GM19351 (cell line): ENCODE measurements at regions not wholly inside any gene's neighbourhood (a gene's known extent, or its start where the extent isn't known, plus 50 kb on each side); places are given as distances from the start of the nearest gene placed in this dataset.
A peak's percentile ranks its signal among the peaks of the same experiment; 100 is the strongest.
"Not testable (repeated sequence)": the region's sequence is repeated elsewhere in the genome, so short reads cannot be mapped to it uniquely, and the experiment has no call there.

ENCODE experiments used
- ATAC-seq: cut with Tn5 transposase; IDR thresholded peaks from one replicate; pipeline ENCODE4 v1.9.1; 2021; ENCODE audit warnings: mild to moderate bottlenecking, moderate library complexity; ENCODE audit not compliant: unreplicated experiment

- no peak for ATAC-seq
Observed at GRCh38 chr5:13350767-13351166, 593.7 kb downstream of the DNAH5 start.

GRCh38 chr5:13348568-13348967 lies 595.9 kb downstream of the DNAH5 start:
- no peak for ATAC-seq

- ATAC-seq = no peak
Observed at GRCh38 chr5:13346401-13346800, 598.1 kb downstream of the DNAH5 start.

GRCh38 chr5:13339093-13339492 lies 605.4 kb downstream of the DNAH5 start:
- ATAC-seq = no peak

- not testable (repeated sequence) for ATAC-seq
Observed at GRCh38 chr5:13335026-13335425, 609.5 kb downstream of the DNAH5 start.

DNA sequence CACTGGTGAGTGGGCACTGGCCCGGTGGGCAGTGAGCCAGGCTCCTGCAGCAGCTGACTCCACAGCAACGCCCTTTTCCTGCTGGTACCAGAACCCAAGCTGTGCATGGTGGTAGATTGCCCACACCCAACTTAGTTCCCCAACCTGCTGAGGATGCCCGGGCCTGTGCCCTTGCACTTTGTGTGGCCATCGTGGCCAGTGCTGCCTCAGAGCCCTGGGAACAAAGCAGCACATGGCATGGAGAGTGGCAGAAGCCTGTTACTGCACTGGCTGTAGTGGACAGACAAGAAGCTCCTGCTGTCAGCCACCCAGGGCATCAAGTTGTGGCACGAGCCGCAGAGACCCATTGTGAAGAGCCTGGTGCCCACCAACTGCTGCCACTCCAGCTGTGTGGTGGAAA lies 612.9 kb downstream of the DNAH5 start:
- ATAC-seq = no peak

DNA sequence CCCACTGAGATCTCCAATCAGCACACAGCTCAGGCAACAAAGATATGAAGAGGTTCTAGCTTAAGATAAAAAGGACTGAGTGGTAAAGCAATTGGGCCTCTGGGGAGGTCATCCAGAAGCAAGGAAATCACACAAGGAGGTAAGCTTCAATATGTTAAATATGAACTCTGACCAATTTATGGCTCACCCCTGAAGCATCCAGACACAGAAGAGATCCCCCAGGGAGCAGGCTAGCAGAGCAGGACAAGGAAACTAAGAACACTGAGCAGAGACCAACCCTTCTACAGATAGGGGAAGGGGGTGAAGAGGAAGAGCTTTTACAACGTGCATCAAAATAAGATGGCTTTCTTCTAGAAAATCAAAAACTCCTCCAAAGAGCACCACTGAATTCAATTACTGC lies 616.2 kb downstream of the DNAH5 start:
- no peak for ATAC-seq

GRCh38 chr5:13325765-13326164 lies 618.7 kb downstream of the DNAH5 start:
- ATAC-seq = no peak

- no peak for ATAC-seq
Observed at GRCh38 chr5:13322769-13323168, 621.7 kb downstream of the DNAH5 start.

GRCh38 chr5:13317654-13318053 lies 626.8 kb downstream of the DNAH5 start:
- no peak for ATAC-seq

DNA sequence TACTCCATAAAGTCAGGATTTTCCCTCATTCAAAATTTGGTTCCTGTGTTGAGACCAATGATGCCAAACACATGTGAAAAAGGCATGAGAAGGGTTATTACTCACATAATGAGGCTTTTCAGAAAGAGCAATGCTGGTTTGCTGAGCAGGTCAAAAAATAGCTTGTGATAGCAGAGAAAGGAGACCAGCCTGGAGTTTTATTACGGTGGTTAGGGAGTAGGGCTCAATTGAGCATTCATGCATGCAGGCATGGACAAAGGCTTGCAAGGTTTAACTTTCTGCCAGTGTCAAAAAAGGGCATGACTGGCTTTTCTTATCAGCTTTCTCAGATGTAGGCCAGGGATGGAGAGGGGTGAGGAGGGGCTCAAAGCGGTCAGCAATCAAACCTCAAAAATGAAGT lies 628.3 kb downstream of the DNAH5 start:
- ATAC-seq = no peak

GRCh38 chr5:13307480-13307879 lies 637.0 kb downstream of the DNAH5 start:
- ATAC-seq = no peak

- no peak for ATAC-seq
Observed at GRCh38 chr5:13303445-13303844, 641.0 kb downstream of the DNAH5 start.

- no peak for ATAC-seq
Observed at GRCh38 chr5:13278811-13279210, 665.7 kb downstream of the DNAH5 start.

- ATAC-seq = no peak
Observed at GRCh38 chr5:13278148-13278547, 666.3 kb downstream of the DNAH5 start.

GRCh38 chr5:13276156-13276555 lies 668.3 kb downstream of the DNAH5 start:
- ATAC-seq = no peak

DNA sequence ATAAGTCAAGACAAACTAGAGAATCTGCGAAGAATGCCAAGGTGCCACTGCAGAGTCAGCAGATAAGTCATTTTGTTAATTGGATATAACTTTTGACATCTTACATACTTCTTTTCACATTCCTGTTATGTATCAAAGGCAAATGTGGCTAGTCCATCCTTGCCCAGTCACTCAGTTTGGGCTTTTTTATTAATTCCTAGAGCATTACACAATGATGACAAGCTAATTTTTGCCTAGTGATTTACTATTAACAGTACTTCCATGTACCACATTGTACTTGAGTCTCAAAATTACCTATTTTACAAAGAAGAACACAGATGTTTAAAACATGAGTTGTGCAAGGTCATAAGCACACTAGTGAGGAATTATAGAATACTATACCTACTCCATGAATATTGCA lies 680.8 kb downstream of the DNAH5 start:
- ATAC-seq = no peak

DNA sequence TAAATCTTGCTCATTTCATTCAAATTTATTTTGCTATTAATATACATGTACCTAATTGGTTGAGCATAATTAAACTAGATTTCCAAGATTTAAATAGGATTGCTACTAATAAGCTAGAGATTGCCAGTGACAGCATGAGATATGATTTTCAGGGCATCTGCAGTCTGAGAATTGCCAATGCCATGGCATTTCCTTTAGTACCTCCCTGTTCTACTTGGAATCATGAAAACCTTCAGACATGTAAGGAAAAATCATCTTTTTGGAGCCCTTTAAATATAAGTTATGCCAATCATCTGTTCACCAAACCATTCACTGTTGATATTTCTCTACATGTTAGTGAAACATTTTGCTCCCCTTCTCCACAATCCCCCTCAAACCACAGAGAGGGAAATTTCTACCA lies 691.4 kb downstream of the DNAH5 start:
- no peak for ATAC-seq

GRCh38 chr5:13252699-13253098 lies 691.8 kb downstream of the DNAH5 start:
- no peak for ATAC-seq

DNA sequence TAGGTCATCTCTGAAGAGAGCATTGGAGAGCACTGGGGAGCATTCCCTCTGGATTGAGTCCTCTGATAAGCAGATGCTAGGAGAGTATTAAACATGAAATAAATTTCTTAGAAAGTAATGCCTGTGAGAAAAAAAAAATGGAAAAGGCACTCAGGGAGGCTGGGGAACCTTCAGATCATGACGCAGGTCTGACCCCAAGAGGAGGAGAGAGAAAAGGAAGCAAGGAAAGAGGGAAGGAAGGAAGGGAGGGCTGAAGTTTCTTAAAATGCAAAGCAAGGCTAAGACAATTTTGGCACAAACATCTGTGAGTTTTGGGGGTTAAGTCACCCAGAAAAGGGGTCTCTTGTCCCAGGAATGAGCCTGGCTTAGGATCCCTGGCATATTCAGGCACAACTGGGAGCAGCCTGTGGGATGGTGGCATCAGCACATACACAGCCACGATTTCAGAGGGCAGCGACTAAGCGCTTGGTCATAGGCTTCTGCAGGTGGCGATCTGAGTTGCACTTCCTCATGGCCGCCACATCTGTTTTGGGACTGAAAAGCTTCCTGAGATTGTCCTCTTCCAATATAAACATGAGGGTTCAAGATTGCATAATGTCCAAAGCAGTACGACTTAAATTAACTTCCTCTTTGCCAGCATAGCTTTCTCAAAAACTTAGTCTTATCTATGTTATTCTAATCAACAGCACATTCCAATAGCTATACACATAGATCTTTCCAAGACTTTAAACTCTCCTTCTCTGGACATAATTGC lies 692.7 kb downstream of the DNAH5 start:
- no peak for ATAC-seq

DNA sequence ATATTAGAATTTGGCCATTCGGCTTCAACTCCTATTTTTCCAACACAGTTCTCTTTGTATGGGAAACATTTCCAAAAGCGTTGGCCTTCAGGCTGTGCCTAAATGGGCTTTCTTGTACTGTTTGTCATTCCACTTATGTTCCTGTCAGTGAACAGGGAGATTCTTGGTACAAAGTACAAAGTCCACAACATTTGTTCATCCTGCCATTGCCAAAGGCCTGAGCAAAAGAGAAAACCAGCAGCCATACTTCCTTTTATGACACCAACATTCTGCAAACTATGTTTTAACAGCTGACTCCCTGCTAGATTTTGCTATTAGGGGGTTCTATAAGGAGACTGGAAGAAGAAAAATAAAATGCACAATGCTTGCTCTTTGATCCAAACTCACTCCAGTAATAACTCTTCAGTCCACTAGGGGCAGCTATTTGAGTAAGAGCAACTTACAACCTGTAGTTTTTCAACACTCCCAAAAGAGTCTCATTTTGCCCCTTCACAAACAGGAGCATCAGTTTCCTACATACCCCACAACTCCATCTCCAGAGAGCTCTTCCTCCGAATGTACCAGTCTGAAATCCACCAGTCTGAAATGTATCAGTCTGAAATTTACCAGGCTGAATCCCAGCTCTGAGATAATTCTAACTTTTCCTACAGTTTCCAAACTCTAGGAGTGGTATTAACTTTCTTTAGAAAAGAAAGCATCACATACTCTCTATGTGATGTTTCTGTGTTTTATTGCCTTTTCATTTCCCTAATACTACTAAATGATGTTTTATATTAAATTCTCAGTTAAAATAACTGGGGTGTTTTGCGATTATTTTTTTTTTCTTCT lies 693.8 kb downstream of the DNAH5 start:
- peak; percentile 70 for ATAC-seq

DNA sequence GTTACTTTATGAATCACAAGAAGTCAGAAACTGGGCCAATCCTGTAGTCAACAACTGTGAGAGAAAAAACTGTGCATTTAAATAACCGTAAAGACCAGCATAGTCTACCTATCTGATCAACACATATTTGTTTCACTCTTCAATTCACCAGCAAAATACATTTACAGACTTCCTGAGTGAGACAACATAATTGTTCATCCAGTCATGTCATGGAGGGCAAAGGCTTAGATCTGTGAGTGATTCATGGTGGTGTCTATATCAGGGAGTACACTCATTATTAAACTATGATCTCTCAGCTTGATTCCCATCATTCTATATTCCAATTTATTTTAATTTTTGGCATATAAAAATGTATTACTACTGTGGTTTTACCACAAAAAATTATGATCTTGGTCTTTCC lies 694.6 kb downstream of the DNAH5 start:
- no peak for ATAC-seq
